NOMO-1 treated with DMSO at 0.1 percent for 48 hours (cell line): ENCODE measurements at regions not wholly inside any gene's neighbourhood (a gene's known extent, or its start where the extent isn't known, plus 50 kb on each side); places are given as distances from the start of the nearest gene placed in this dataset.
A peak's percentile ranks its signal among the peaks of the same experiment; 100 is the strongest.
"Not testable (repeated sequence)": the region's sequence is repeated elsewhere in the genome, so short reads cannot be mapped to it uniquely, and the experiment has no call there.

Source experiments
- DNase-seq: peaks from one replicate; lab custom pipeline; 2025; ENCODE audit not compliant: unreplicated experiment; lab: John Stamatoyannopoulos, UW

- no peak for DNase-seq
These were observed 57.9 kb downstream of the HINT1 start for GRCh38 chr5:131107128-131107527.

- peak; percentile 96 for DNase-seq
These were observed 60.8 kb downstream of the HINT1 start for GRCh38 chr5:131104169-131104808.

DNA sequence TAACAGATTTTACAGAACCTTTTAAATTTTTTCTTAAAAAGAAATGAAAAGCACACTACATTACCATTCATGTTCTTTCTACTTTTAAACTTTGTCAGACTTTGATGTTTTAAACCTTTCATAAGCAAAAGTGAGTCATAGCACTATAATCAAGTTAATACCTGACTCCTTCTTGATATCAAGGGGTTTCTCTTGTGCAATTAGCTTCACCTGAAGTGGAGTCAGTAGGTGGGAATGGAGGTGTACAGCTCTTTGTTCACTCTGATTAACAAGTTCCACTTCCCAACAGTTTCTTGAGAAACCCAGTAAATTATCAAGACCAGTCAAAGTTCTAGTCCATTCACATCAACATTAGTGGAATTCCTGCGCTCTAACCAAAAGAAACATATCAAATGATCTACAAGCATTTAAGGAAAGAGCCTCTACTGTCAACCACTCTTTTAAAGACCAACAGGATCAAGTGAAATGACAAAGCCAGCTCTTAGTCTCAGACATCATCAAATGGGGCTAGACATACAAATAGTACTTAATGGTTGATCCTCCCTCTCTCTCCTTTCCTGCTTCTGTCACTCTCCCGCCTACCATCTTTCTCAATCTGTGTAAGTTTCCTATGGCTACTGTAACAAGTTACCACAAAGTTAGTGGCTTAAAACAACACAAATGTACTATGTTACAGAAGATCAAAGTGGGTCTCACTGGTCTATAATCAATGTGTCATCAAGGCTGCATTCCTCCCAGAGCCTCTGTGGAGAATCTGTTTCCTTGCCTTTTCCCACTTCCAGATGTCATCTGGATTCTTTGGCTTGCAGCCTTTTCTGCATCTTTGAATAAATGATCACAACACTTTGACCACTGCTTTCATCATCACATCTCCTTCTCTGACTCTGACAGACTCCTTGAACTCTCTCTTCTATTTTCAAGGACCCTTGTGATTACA is 68.0 kb downstream of the HINT1 start:
- DNase-seq = no peak

GRCh38 chr5:131095561-131095960 is 69.5 kb downstream of the HINT1 start:
- DNase-seq = not testable (repeated sequence)

GRCh38 chr5:131084436-131084835 is 80.6 kb downstream of the HINT1 start:
- DNase-seq = peak; percentile 33

DNA sequence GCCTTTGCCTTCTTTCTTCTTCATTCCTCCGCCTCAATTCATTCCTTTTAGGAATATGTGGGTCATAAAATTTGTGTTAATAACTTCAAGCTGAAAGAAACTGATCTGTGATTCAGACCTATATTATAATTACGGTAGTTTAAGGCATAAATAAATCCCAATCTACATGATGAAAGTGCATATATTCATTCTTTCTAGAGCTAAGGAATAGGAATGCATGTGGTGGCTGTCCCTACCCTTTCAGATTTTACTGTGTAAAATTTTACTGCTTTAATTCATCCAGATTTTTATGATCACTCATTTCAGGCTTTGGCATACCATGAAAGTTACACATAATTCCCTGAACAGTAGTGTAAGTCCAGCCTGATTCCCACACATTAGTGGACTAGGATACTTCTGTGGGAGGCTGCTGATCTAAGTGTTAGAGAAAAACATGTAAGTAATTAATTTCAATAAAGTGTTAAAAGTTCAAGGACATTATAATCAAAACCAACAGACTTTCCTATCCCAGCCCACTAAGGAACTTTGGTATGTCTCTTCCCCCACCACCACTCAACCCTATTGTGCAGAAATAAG is 83.1 kb downstream of the HINT1 start:
- DNase-seq = no peak

GRCh38 chr5:131081374-131081773 is 83.7 kb downstream of the HINT1 start:
- DNase-seq = no peak

- DNase-seq = no peak
These were observed 85.8 kb downstream of the HINT1 start for GRCh38 chr5:131079232-131079631.

DNA sequence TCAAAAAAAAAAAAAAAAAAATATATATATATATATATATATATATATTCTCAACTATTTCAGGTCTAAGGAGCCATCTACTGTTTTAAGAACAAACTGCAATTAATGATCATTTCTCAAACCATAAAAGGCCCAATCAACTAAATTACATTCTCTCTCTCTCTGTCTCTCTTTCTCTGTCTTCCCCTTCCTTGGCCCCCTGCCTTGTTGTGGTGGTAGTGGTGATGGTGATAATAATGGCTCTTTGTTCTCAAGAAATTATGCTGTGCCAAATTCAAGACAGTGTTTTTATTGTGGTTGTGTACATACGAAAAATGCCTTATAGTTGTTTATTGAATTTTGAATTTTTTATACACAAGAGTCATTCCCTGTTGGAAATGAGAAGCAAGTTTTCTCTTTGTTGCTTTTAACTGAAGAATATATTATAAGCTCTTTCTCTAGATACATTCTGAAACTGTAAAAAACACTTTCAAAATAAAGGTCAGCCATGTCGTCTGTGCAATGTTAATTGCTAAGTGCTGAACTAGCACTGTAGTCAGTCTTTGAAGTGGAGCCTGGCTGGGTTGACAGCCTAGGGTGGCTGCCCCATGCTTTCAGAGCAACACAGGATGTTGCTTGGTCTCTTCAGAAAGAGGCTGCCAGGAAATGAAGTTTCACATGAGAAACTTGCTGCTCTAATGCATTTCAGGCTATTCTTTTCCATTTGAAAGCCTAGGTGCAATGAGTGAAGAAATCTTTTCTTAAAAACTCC is 96.0 kb downstream of the HINT1 start:
- peak; percentile 8 for DNase-seq

DNA sequence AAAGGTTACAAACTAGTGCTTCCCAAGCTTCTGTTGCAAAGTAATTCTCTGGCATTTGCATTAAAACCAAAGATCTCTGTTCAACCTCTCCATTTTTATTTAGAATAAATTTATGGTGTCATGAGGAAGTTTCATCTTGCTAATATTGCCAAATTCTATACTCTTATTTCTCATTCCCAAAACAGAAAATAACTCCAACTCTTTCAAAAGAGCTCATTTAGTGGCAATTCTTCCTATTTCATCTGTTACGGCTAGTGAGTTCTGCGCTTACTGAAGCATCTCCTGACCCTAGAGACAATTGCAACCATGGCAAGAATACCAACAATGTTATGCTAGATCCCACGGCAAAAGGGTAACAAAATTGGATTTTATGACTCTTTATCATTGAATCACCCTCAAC is 97.0 kb downstream of the HINT1 start:
- peak; percentile 16 for DNase-seq

GRCh38 chr5:131067636-131068035 is 97.4 kb downstream of the HINT1 start:
- DNase-seq = peak; percentile 90

DNA sequence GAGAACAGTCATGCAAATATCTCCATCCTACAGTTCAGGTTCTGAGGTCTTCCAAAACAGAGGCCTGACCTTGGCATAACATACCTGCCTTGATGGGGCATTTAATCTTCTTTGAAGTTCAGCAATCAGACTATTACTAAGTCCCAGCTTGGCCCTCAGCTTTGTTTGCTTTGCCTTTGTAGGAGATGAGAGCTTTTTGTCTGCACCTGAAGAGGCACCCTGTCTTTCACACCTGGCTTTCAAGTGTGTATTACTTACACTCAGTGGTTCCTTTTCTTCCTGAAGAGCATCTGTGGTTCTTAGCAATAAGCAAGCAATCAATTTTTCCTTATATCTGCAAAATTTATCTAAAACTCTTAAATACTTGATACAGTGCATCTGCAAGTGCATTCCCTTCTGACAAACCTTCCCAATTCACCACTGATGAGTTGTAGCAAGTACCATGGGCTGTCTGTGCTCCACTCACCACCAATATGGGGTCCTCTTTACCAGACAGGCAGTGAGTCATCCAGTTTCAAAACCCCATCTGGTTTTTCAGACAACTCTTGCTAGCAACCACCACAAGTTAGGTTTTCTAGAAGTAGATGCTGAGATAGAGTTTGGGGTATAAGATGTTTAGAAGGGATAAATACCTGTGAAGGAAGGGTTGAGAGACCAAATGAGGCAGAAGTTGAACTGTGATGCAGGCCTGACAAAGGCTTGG is 100.2 kb downstream of the HINT1 start:
- peak; percentile 20 for DNase-seq

DNA sequence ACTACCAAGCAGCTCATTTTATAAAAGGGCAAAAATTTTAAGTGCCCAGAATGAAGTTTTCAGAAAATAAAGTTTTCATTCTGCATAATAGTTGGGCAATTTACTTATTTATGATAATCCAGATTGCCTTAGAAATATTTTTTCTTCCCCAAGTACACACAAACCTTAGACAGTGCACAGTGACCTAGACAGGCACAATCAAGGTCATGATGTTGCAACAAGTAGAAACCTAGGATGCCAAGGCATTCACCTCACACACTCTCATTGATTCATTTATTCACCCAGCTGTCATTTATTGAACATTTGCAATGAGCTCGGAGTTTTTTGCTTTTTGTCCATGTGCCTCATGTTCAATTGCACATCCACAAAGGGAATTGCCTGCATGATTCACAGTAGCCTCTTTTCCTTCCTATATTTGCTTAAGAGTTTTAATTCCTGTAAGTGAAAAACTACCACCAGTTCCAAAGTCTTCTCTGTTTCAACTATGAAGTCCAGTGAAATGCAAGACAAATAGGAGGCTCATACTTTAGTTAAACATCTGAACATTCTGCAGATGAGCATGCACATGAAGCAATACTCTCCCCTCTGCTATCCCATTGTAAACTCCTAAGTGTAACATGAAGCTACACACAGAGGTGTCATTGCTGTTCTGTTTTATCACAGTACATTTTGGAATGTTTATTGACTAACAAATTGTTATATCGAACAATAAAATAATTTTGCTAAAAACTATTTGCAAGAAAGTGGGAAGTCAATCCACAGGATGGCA is 122.9 kb downstream of the HINT1 start:
- no peak for DNase-seq

- DNase-seq = no peak
These were observed 141.6 kb downstream of the HINT1 start for GRCh38 chr5:131023498-131023865.

- no peak for DNase-seq
These were observed 142.1 kb downstream of the HINT1 start for GRCh38 chr5:131022811-131023497.

GRCh38 chr5:131021646-131022045 is 143.4 kb downstream of the HINT1 start:
- peak; percentile 11 for DNase-seq

GRCh38 chr5:131019601-131020315 is 145.3 kb downstream of the HINT1 start:
- DNase-seq = no peak

DNA sequence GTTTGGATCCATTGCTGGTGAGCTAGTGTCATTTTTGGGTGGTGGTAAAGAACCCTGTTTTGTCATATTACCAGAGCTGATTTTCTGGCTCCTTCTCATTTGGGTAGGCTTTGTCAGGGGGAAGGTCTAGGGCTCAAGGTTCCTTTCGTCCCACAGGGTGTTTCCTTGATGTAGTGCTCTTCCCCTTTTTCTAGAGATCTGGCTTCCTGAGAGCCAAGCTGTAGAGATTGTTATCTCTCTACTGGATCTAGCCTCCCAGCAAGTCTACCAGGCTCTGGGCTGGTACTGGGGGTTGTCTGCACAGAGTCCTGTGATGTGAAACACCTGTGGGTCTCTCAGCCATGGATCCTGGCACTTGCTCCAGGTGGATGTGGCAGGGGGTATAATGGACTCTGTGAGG is 145.9 kb downstream of the HINT1 start:
- DNase-seq = no peak

DNA sequence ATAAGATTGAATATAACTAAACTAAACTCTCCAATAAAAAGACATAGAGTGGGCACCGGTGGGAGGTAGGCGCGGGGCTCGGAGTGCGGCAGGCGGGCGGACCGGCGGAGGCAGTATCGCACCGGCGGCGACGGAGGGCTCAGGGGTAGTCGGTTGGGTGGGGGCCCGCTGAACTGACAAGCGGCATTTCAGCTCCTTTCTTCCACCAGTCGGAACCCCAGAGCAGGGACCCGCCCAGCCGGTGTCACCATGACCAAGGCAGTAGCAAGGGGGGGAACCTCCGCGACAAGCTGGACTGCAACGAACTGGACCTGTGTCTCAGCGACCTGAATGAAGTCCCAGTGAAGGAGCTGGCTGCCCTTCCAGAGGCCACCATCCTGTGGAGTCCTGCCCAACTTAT is 156.7 kb downstream of the HINT1 start:
- DNase-seq = no peak
